GM12878 (cell line): ENCODE measurements at regions not wholly inside any gene's neighbourhood (a gene's known extent, or its start where the extent isn't known, plus 50 kb on each side); places are given as distances from the start of the nearest gene placed in this dataset.

Experiments
- ATAC-seq: fragments of 200-7000 bp; cut with Tn5 transposase; 3 replicates; pipeline ENCODE4 v1.9.1; 2020; ENCODE audit warnings: mild to moderate bottlenecking, moderate library complexity
- BruUV-seq: library from RNA; stranded (reverse); fragments of 400-500 nt; replicated peaks from 2 replicates; lab custom pipeline; 2021; lab: Mats Ljungman, UMichigan
- CTCF ChIA-PET: fragments of 300-600 bp; sonication (Branson Sonifier 250); formaldehyde crosslinking; extraction: SDS; loops from one replicate; lab custom pipeline; 2021; ENCODE audit warnings: inconsistent platforms; lab: Yijun Ruan, JAX
- POLR2A ChIA-PET: fragments of 350-600 bp; formaldehyde crosslinking; extraction: SDS; loops from one replicate; lab custom pipeline; 2021; ENCODE audit warnings: inconsistent platforms; lab: Charles Lee
- RAD21 ChIA-PET: fragments of 300-600 bp; sonication (Branson Sonifier 250); formaldehyde crosslinking; loops from one replicate; lab custom pipeline; 2023; ENCODE audit warnings: antibody characterized with exemption; ENCODE audit not compliant: unreplicated experiment; lab: Charles Lee
- SMC1A ChIA-PET: fragments of 300-600 bp; sonication (Branson Sonifier 250); formaldehyde crosslinking; loops from one replicate; lab custom pipeline; 2023; ENCODE audit not compliant: unreplicated experiment, uncharacterized antibody; lab: Charles Lee
- DNase-seq: peaks from one replicate; pipeline ENCODE4 v3.0.0-alpha.2; 2011; ENCODE audit warnings: low read depth, low spot score
- FAIRE-seq: peaks from 3 replicates; lab custom pipeline; 2011; peaks lifted over from hg19 to GRCh38; lab: Jason Lieb, UNC
- H2AFZ ChIP-seq: 2 replicates; pipeline ENCODE4 v1.6.0; 2011; ENCODE audit warnings: low read depth, low read length, control low read depth; ENCODE audit not compliant: control insufficient read depth
- H3K27ac ChIP-seq: 2 replicates; pipeline ENCODE4 v1.5.1; 2011; ENCODE audit warnings: control low read depth; ENCODE audit not compliant: control insufficient read depth, insufficient read depth
- H3K27me3 ChIP-seq, 2 experiments: replicated peaks in 1 of 2; 2 replicates each; pipeline versions ENCODE4 v1.6.0 to v1.6.1; 2011; ENCODE audit warnings: low read length in 1 of 2; ENCODE audit not compliant: control insufficient read depth in 2 of 2, insufficient read depth in 2 of 2
- H3K36me3 ChIP-seq, 2 experiments: 2 replicates each; pipeline ENCODE4 v1.5.1; 2011; ENCODE audit warnings: low read length in 1 of 2; ENCODE audit not compliant: control insufficient read depth in 2 of 2, insufficient read depth in 2 of 2
- H3K4me1 ChIP-seq: 2 replicates; pipeline ENCODE4 v1.6.1; 2011; ENCODE audit warnings: mild to moderate bottlenecking, low read length, moderate library complexity, mixed read lengths; ENCODE audit not compliant: control insufficient read depth, insufficient read depth
- H3K4me2 ChIP-seq: 2 replicates; pipeline ENCODE4 v1.6.0; 2011; ENCODE audit warnings: control low read depth; ENCODE audit not compliant: control insufficient read depth, insufficient read depth
- H3K4me3 ChIP-seq: fragments of 200-600 bp; sonication (generic); 2 replicates; pipeline ENCODE4 v1.5.1; 2016
- H3K79me2 ChIP-seq: 2 replicates; pipeline ENCODE4 v1.6.0; 2011; ENCODE audit warnings: low read length; ENCODE audit not compliant: control insufficient read depth, insufficient read depth
- H3K9ac ChIP-seq: 2 replicates; pipeline ENCODE4 v1.8.0; 2011; ENCODE audit warnings: low read length, control low read depth, mixed read lengths; ENCODE audit not compliant: control insufficient read depth, insufficient read depth
- H3K9me3 ChIP-seq: replicated peaks from 3 replicates; pipeline ENCODE4 v1.5.1; 2011; ENCODE audit warnings: mild to moderate bottlenecking, low read length; ENCODE audit not compliant: control insufficient read depth, insufficient read depth
- H4K20me1 ChIP-seq: 2 replicates; pipeline ENCODE4 v1.6.0; 2011; ENCODE audit not compliant: control insufficient read depth, insufficient read depth
- BMI1 ChIP-seq: fragments of 450-650 bp; IDR thresholded peaks from 2 replicates; pipeline ENCODE4 v1.6.1; 2016; ENCODE audit warnings: mild to moderate bottlenecking, moderate library complexity, borderline replicate concordance
- CBX5 ChIP-seq: sonication (generic); IDR thresholded peaks from 2 replicates; pipeline ENCODE4 v1.6.1; 2016; ENCODE audit warnings: low read depth, moderate library complexity, mild to moderate bottlenecking, inconsistent platforms
- CEBPB ChIP-seq, 2 experiments: fragments of 150-350 bp in 1 of 2; IDR thresholded peaks; 2 replicates each; pipeline ENCODE4 v1.6.1; 2012 to 2014; ENCODE audit warnings: low read depth in 2 of 2, low read length in 2 of 2, borderline replicate concordance in 1 of 2, inconsistent platforms in 1 of 2
- CHD2 ChIP-seq: IDR thresholded peaks from 2 replicates; pipeline ENCODE4 v1.6.1; 2011; ENCODE audit warnings: low read depth, low read length, improper control_type of control experiment, borderline replicate concordance
- EED ChIP-seq: sonication (generic); IDR thresholded peaks from 2 replicates; pipeline ENCODE4 v1.6.1; 2016; ENCODE audit warnings: antibody characterized with exemption, low read depth
- ESRRA ChIP-seq: IDR thresholded peaks from 2 replicates; pipeline ENCODE4 v1.6.1; 2012; ENCODE audit warnings: mild to moderate bottlenecking, low read length, improper control_type of control experiment
- FOXK2 ChIP-seq: fragments of 450-650 bp; IDR thresholded peaks from 2 replicates; pipeline ENCODE4 v1.6.1; 2017; ENCODE audit warnings: mild to moderate bottlenecking, moderate library complexity
- HDAC6 ChIP-seq: fragments of 200-600 bp; sonication (generic); IDR thresholded peaks from one replicate; pipeline ENCODE4 v1.8.0; 2017; ENCODE audit warnings: antibody characterized with exemption; ENCODE audit not compliant: unreplicated experiment
- MYB ChIP-seq: fragments of 150-350 bp; IDR thresholded peaks from 2 replicates; pipeline ENCODE4 v1.6.1; 2014; ENCODE audit warnings: mild to moderate bottlenecking, low read depth, low read length, borderline replicate concordance
- NFYB ChIP-seq: IDR thresholded peaks from 2 replicates; pipeline ENCODE4 v1.6.1; 2011; ENCODE audit warnings: low read depth, mild to moderate bottlenecking, low read length, improper control_type of control experiment, moderate library complexity; ENCODE audit not compliant: insufficient read depth
- POLR2AphosphoS2 ChIP-seq: IDR thresholded peaks from 2 replicates; pipeline ENCODE4 v1.6.1; 2011; ENCODE audit warnings: low read depth, mild to moderate bottlenecking, low read length, improper control_type of control experiment, moderate library complexity
- RB1 ChIP-seq: fragments of 450-650 bp; formaldehyde crosslinking; IDR thresholded peaks from 2 replicates; pipeline ENCODE4 v1.6.1; 2017; ENCODE audit warnings: mild to moderate bottlenecking, borderline replicate concordance
- RFX5 ChIP-seq: IDR thresholded peaks from 2 replicates; pipeline ENCODE4 v1.6.1; 2011; ENCODE audit warnings: low read depth, low read length, improper control_type of control experiment
- SRF ChIP-seq, 2 experiments: IDR thresholded peaks; 2 replicates each; pipeline ENCODE4 v1.6.1; 2011; ENCODE audit warnings: low read depth in 2 of 2, low read length in 2 of 2, mild to moderate bottlenecking in 1 of 2, moderate library complexity in 1 of 2
- WGBS: methylation state at CpG from one replicate; pipeline ENCODE4 v1.1.6; 2016; ENCODE audit warnings: low lambda C conversion rate; ENCODE audit not compliant: insufficient replicate concordance, insufficient coverage; ENCODE audit errors: missing lambda C conversion rate; 5-methylcytosine and 5-hydroxymethylcytosine counted together
- in situ Hi-C: fragments of 300-500 bp; cut with MboI; formaldehyde crosslinking; loops from 9 replicates; pipeline ENCODE4 v1.14.3; 2018; ENCODE audit warnings: mixed read lengths
- intact Hi-C: fragments of 100-400 bp; cut with micrococcal nuclease; formaldehyde crosslinking; loops from one replicate; pipeline ENCODE4 v1.14.2; 2022; ENCODE audit not compliant: unreplicated experiment
- TF ChIP-seq, protein P1 (sequence below): IDR thresholded peaks from 2 replicates; pipeline ENCODE4 v1.6.1; 2011; ENCODE audit warnings: low read depth, mild to moderate bottlenecking, low read length, moderate library complexity, borderline replicate concordance; ENCODE audit errors: extremely low read depth
- TF ChIP-seq, protein P2 (sequence below): fragments of 450-650 bp; IDR thresholded peaks from 2 replicates; pipeline ENCODE4 v1.6.1; 2016; ENCODE audit warnings: mild to moderate bottlenecking

DNA sequence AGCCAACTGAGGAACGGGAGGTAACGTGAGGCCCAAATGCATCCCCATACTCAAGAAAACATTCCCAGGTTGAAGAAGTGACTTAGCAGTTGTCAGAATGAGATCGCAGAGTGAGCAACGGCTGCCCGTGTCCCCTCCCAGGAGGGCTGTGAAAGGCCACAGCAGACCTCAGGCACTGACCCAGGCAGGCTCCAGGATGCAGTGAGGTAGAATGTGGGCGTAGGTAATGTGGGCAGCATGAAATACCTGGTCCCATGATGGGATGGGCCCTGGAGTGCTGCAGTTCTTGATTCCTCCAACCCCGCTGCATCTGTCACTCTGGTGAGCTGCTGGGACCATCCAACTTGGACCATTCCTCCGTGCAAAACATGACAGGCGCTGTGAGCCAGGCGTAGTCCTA, 74.8 kb downstream of the NSMCE3 start (continued):
- TF ChIP-seq, protein P1, sequence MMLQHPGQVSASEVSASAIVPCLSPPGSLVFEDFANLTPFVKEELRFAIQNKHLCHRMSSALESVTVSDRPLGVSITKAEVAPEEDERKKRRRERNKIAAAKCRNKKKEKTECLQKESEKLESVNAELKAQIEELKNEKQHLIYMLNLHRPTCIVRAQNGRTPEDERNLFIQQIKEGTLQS = no peak
- TF ChIP-seq RFX5 (no peak), CBX5 (no peak), CEBPB (IDR thresholded peaks at IDR 0.05; ENCODE audit: borderline replicate concordance in 1 of 2, low read depth in 2 of 2, low read length in 2 of 2) (no peak), POLR2AphosphoS2 (no peak)

DNA sequence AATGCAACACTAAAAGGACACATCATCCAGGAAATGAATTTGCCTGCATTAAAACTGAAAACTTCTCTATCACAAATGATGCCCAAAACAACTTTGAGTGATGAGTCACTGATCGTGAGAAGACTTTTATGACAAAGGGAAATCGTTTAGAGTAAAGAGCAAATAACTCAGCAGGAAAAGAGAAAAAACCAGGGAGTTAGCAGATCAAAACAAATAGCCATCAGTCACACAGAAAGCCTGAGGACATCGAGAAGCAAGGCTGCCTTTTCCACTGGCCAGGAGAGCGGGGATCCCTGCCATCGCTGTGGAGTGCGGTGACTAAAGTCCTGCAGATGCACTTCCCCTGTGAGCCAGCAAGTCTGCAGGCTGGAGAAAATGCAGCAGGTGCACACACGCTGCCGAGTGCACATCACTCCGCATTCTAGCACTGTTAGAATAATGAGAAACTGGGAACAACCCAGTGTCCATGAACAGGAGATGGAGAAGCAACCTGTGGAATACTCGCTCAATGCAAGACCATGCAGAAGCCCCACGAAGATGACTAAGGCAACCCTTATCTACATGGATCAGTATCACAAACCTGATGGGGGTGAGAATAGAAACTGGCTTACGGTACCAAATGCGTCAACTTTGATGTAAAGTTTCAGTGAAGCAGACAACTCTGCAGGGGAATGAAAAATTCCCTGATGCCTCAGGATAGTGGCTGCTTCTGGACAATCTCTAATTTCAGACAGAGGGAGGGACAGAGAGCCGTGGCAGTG, 86.4 kb downstream of the NSMCE3 start:
- no peak overlapping the region for H3K27ac ChIP-seq
- H4K20me1 ChIP-seq = no peaks in the 10 kb centered on the region
- no peaks in the 10 kb centered on the region for H3K4me1 ChIP-seq
- WGBS = 44% methylated on average over 14 of the region's 14 CpGs
- FAIRE-seq (no peak), ATAC-seq (no peak), DNase-seq (no peak)
- H3K4me3 ChIP-seq = no peak overlapping the region
- CTCF ChIA-PET = no interaction called here
- no peaks in the 10 kb centered on the region for H3K36me3 ChIP-seq
- H2AFZ ChIP-seq = no peak overlapping the region
- no peaks in the 10 kb centered on the region for H3K79me2 ChIP-seq
- H3K27me3 ChIP-seq = no peaks in the 10 kb centered on the region
- intact Hi-C loops = no loop called here
- H3K9me3 ChIP-seq = no peaks in the 10 kb centered on the region; the same call in 2 of the 3 replicates
- no peak overlapping the region for H3K4me2 ChIP-seq
- H3K9ac ChIP-seq = no peak overlapping the region
- SMC1A ChIA-PET = no interaction called here
- POLR2A ChIA-PET = no interaction called here
- TF ChIP-seq RB1 (no peak), EED (no peak), CBX5 (no peak), BMI1 (no peak), NFYB (no peak), ESRRA (no peak), SRF (IDR thresholded peaks at IDR 0.05; ENCODE audit: low read depth in 2 of 2, low read length in 2 of 2) (no peak), MYB (no peak), CHD2 (no peak), HDAC6 (no peak), FOXK2 (no peak)
- TF ChIP-seq, protein P2, sequence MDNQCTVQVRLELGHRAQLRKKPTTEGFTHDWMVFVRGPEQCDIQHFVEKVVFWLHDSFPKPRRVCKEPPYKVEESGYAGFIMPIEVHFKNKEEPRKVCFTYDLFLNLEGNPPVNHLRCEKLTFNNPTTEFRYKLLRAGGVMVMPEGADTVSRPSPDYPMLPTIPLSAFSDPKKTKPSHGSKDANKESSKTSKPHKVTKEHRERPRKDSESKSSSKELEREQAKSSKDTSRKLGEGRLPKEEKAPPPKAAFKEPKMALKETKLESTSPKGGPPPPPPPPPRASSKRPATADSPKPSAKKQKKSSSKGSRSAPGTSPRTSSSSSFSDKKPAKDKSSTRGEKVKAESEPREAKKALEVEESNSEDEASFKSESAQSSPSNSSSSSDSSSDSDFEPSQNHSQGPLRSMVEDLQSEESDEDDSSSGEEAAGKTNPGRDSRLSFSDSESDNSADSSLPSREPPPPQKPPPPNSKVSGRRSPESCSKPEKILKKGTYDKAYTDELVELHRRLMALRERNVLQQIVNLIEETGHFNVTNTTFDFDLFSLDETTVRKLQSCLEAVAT = no peak
- RAD21 ChIA-PET = no interaction called here
- in situ Hi-C loops = no loop called here
- no TSS peak for BruUV-seq
